CD1c-positive myeloid dendritic cell (primary cell): ENCODE measurements at regions not wholly inside any gene's neighbourhood (a gene's known extent, or its start where the extent isn't known, plus 50 kb on each side); places are given as distances from the start of the nearest gene placed in this dataset.

ENCODE experiments used
- DNase-seq: peaks from one replicate; pipeline ENCODE4 v3.0.0-alpha.2; 2016; ENCODE audit errors: extremely low spot score

GRCh38 chr22:27564806-27565205 lies 236.8 kb downstream of the MN1 start:
- no peak for DNase-seq

DNA sequence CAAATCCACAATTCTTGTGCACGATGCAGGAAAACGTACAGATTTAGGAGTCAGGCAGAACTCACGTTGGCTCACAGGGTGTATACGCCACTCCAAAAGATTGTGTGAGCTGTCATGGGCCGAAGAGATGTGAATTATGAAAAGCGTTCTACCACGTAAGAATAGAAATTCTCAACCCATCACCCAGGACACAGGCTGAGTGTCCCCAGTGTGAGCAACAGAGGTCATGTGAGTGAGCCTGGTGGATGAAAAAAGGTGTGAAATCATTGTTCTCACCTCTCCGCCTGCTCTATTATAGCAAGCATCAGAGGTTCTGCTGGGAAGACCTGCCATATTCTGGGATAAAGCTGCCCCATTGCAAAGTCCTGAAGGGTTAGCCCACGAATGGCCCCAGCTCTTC lies 235.0 kb downstream of the MN1 start:
- no peak for DNase-seq

- DNase-seq = no peak
Measured at GRCh38 chr22:27568265-27568664, 233.3 kb downstream of the MN1 start.

DNA sequence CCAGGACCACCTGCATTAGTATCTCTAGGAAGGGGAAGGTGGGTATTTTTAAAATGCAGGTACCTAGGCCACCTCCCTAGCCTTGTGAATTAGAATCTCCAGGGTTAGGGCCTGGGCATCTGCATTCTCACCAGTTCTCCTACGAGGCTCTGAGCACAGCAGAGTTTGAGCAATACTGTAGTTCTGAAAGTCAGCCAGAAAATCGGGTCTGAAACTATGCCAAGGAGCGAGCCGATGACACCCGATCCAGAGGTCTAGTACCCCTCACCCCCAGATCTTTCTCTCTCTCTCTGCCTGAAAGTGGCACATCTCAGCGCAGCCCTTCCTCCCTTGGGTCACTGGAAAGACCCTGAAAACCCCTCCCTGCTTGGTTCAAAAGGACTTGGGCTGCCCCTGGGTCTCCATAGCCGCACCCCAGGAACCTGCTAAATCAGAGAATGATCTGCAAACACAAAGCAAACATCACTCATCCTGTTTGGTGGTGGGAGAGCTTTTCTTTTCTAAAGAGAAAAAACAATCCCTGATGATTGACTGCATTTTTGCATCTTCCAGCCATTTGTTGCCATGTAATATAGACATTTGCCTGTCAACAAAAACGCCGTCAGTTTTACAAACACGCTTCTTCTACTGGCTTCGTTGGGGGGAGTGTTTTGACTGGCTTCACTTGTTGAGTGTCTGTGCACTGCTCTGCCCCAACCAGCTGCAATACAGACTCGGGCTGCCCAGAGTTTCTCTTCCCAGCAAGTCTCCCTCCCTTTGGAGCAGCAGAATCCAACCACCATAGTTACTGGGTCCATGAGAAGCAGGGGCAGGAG lies 229.9 kb downstream of the MN1 start:
- no peak for DNase-seq

DNA sequence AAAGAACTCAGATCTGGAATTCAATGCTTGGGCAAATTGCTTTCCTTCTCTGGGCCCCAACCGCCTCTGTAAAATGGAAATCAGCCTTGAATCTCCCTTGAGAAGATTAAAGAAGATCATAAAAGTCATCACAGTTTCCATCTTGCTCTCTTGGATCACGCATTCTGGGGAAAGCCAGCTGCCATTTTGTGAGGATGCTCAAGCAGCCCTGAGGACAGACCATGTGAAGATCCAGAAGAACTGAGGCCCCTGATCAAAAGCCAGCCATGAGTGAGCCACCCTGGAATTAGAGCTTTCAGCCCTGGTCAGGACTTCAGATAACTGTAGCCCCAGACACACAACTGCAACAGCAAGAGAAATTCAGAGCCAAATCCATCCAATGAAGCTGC lies 229.3 kb downstream of the MN1 start:
- no peak for DNase-seq

- no peak for DNase-seq
Measured at GRCh38 chr22:27573280-27574001, 228.1 kb downstream of the MN1 start.

DNA sequence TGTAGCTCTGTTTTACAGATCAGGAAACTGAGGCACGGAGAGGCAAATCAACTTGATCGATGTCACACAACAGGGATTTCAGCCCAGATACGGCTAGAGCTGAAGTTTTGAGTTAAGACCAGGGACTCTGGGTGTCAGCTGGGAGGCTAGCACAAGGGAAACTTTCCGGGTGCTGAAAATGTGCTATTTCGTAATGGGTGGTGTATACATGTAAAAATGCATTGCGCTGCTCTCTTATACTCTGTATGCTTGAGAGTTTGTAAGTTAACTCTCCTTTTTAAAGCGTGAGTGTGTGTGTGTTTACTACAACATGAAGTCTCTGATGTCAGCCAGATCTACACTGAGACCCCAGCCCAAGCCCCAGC lies 227.6 kb downstream of the MN1 start:
- DNase-seq = no peak

GRCh38 chr22:27574651-27575050 lies 226.9 kb downstream of the MN1 start:
- DNase-seq = no peak

- DNase-seq = no peak
Measured at GRCh38 chr22:27575348-27575747, 226.2 kb downstream of the MN1 start.

DNA sequence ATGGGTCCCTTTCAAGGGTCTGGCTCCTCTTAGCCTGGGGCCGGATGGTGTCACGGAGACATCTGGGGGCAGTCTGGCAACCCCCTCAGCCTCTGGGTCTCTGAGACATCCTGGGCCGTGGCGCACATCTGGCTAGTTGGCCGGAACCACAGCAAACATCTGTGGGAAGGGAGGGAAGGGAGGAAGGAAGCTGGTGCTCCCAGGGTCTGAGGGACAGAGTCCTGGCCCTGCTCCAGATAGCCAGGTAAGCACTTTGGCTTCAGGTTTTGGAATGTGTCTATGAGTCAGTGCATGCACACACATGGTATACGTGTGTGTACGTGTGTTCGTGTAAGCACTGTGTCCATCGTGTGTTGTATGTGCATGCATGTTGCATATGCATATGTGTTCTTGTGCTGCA lies 225.1 kb downstream of the MN1 start:
- no peak for DNase-seq

- no peak for DNase-seq
Measured at GRCh38 chr22:27576815-27577573, 224.6 kb downstream of the MN1 start.

DNA sequence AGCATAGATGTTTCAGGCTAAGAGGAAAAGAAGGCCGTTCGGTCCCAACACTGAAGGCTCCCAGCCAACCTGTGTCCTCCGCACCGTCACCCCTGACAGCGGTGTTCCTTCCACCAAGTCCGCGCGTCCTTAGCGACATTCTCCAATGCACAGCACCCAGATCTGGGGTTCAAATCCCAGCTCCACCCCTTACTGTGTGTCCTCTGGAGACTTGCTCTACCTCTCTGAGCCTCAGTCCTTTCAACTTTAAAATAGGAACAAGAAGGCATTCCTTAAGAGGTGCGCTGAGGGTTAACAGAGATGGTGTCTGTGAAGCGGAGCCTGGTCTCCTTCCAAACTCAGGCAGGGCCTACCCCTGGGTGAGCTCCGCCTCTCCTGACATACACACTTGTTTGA lies 224.0 kb downstream of the MN1 start:
- no peak for DNase-seq

DNA sequence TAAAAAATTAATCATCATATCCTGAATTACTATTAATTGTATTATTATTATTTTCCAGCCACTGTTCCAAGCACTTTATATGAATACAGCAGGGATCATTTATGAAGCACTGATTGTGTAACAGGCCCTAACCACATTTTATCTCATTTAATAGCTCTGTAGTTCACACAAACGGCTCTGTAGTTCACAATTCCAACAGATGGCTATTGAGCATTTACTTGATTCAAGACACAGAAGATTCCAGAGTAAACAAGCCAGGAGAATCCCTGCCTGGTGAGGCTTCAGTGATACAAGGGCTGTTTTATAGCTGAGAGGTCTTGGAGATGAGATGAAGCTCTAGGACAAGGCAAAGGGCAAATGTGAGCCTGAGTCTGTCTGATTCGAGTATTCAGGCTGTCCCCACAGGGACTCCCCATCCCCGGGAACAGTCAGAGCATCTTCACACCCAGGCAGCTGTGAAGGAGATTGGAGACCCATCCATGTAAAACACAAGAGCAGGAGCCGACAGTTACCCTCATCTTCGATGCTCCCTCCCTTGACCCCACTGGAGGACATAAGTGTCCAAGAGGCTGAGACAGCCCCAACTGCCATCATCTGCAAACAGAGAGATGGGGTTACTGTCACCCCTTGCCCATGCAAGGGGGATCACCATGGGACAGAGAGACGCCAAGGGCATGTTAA lies 222.5 kb downstream of the MN1 start:
- no peak for DNase-seq

GRCh38 chr22:27580311-27580897 lies 221.2 kb downstream of the MN1 start:
- no peak for DNase-seq

- no peak for DNase-seq
Measured at GRCh38 chr22:27581236-27581635, 220.3 kb downstream of the MN1 start.

GRCh38 chr22:27581688-27582087 lies 219.9 kb downstream of the MN1 start:
- DNase-seq = no peak

DNA sequence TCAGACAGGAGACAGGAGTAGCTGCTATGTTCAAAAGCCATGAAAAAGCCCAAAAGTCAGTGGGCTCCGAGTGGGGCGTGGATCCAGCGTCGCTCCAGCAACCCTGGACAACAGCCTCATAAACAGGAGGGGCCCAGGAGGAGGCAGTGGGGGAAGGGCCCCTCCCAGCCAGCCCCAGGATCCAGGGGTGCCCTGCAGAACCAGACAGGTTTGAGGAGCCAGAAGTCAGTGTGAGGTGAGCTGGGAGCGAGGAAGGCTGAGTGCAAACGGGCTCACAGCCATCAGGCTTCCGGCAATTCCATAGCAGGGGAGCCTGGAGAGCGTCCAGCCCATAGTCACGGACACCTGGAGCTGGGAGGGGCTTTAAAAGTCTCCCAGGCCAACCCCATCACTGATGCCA lies 217.7 kb downstream of the MN1 start:
- DNase-seq = no peak

- DNase-seq = no peak
Measured at GRCh38 chr22:27585141-27585540, 216.4 kb downstream of the MN1 start.

- DNase-seq = no peak
Measured at GRCh38 chr22:27588268-27588667, 213.3 kb downstream of the MN1 start.

DNA sequence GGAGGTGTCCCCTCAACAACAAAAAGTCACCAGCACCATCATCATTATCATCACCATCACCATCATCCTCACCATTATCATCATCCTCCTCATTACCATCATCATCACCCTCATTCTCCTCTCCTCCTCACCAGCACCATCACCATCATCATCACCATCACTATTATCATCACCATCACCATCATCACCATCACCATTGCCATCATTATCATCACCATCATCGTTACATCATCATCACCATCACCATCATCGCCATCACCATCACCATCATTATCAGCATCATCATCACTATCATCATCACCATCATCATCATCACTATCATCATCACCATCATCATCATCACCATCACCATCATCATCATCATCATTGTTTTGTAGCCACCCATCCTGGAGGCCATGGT lies 212.6 kb downstream of the MN1 start:
- DNase-seq = no peak

DNA sequence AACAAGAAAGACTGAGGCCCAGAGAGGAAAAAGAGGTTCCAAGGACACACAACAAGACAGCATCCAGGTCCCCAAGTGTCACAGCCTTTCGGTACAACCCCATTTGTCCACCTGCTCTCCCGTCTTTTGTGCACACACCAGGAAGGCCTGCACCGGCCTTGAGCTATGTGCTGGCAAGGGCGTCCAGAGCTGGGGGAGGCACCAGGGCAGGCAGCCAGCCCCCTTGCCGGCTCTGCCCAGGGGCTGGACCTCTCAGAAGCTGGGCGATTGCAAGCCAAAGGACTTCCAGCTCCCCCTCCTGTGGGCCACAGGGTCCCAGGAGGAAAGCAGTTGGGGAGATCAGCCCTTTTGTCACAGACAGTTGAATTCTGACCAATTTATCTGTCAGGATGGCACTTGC lies 210.5 kb downstream of the MN1 start:
- no peak for DNase-seq

DNA sequence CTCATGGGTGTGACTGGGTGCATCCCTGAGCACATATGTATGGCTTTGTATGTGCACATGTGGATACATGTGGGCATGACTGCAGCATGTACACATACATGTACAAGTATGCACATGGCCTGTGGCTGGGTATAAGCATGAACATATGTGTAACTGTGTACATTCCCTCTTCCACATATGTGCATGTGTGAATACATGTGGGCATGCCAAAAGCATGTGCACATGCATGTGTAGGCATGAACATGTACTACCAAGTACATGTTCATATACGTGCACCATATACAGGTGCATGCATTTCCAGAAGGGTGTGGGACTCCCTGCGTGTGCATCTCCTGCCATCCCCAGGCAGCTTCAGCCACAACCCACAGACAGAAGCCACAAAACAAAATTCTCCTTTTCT lies 208.2 kb downstream of the MN1 start:
- DNase-seq = no peak
